Right renal cortex interstitium (tissue), 3 donors: ENCODE measurements at regions not wholly inside any gene's neighbourhood (a gene's known extent, or its start where the extent isn't known, plus 50 kb on each side); places are given as distances from the start of the nearest gene placed in this dataset.
A peak's percentile ranks its signal among the peaks of the same experiment; 100 is the strongest.
"Not testable (repeated sequence)": the region's sequence is repeated elsewhere in the genome, so short reads cannot be mapped to it uniquely, and the experiment has no call there.

Source experiments
- DNase-seq, 3 donors: peaks; one replicate each; pipeline ENCODE4 v3.0.0-alpha.2; 2013; ENCODE audit warnings: low read depth in 3 of 3, low spot score in 2 of 3

DNA sequence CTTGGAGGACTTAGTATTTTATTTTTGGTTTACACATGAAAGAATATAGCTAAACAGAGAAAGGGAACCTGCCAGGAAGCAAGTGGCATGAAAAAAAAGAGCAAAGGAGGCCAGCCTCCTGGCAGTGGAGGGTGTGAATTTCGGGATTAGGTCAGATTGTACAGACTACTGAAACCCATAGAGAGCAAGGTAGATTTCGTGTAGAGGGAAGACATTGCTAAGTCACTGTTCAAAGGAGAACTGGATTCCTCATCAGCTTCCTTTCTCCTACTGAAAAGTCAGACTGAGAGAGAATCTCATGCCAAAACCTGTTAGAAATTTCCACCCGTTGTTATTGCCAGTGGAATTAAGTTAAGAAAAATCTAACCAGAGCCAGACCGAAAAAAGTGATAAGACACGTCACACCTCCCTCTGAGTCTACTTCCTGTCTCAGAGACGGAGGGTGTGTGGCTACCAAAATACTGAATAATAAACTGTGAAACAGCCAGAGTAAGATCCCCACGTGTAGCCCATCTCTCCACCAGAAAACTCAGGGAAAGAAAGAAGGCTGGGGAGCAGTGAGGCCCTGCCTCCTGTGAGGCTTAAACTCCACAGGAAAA lies 118.8 kb downstream of the SKIDA1 start:
- no peak for DNase-seq

DNA sequence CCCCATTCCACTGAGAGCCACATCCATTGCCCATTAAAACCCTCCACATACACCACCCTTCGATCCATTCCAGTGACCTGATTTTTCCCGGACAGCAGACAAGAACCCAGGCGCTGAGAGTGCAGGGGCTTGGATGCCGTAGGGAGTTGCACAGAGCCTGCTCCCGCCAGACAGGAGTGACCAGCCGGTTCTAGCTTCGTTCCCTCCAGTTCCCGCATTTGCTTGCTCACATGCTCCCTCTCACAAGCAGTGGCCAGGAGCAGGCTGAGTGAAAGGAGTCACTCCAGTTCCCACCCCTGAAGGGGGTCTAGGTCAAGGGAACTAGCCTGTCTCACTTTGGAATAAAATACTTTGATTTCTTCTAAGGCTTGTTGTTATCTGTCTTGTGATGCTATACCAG lies 119.5 kb downstream of the SKIDA1 start:
- DNase-seq = no peak

DNA sequence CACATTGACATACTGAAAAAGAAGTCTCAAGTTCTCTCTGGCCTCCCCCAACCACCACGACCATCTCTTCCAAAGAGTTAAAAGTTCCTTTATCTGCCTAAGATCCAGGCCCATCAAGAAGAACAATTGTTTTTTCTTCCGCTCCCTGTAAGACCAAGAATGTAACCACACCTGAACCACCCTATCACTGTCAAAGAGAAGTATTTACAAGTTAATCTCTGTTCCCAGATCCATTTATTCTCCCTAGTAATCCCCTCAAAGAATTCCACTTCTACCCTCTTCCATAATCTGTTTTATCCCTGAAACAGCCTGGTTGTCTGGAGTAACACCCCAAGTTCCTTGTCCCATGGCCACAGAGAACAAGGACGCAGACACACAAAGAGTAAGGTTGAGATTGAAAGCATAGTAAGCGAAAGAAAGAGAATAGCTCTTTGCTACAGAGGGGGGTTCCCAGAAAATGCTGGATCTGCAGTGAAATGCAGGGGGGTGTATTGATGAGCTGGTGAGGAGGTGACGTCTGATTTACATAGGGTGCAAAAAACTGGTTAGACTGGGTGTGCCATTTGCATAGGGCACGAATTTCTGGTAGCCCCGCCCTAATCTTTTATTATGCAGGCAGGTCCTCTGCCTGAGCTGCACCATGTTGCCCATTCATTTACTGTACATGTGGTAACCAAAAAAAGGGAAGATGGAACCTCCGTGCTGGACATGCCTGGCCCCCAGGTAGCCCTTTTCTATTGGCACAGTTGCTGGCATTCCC lies 122.0 kb downstream of the SKIDA1 start:
- no peak for DNase-seq

- DNase-seq = no peak
Observed at GRCh38 chr10:21402606-21403083, 122.8 kb downstream of the SKIDA1 start.

DNA sequence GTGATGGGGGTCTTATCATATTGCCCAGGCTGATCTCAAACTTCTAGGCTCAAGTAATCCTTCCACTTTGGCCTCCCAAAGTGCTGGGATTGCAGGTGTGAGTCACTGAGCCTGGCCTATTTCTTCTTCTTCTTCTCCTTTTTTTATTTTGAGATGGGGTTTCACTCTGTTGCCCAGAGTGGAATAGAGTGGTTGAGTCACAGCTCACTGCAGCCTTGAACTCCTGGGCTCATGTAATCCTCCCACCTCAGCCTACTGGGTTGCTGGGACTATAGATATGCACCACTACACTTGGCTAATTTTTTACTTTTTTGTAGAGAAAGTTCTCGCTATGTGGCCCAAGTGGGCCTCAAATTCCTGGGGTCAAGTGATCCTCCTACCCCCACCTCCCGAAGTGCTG lies 124.3 kb downstream of the SKIDA1 start:
- DNase-seq = no peak

GRCh38 chr10:21399392-21400035 lies 126.0 kb downstream of the SKIDA1 start:
- peak in 1 of 3 donors; percentile 62 for DNase-seq

GRCh38 chr10:21398563-21399231 lies 126.8 kb downstream of the SKIDA1 start:
- DNase-seq = no peak

DNA sequence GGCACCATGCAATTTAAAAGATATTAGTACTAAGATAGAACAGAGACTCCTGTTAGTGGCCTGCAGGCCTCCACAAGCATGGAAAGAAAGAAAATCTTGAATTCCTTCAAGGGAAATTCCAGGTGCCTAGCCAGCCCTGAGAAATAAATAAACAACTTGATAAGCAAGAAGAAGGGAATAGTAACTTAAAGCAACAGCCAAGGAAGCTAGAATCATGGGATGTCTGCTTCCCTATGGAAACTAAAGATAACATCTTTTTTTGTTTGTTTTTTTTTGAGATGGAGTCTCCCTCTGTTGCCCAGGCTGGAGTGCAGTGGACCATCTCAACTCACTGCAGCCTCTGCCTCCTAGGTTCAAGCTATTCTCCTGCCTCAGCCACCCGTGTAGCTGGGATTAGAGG lies 128.6 kb downstream of the SKIDA1 start:
- DNase-seq = no peak

DNA sequence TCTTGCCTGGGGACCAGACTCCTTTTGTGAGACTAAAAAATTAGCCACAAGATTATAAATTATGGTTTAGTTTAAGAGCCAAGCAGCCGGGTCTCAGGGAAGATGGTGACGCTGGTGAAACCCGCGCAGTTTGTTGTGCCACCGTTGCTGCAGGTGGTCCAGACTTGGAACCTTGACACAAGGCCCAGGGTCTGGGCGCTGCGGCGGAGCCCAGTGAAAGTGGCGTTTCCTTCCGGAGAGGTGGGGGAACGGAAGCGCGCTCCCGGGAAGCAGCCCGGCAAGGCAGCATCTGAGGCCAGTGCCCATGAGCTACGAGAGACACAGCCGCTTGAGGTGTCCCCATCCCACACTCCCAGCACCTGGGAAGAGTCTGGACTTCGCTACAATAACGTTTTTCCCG lies 131.6 kb downstream of the SKIDA1 start:
- no peak for DNase-seq

DNA sequence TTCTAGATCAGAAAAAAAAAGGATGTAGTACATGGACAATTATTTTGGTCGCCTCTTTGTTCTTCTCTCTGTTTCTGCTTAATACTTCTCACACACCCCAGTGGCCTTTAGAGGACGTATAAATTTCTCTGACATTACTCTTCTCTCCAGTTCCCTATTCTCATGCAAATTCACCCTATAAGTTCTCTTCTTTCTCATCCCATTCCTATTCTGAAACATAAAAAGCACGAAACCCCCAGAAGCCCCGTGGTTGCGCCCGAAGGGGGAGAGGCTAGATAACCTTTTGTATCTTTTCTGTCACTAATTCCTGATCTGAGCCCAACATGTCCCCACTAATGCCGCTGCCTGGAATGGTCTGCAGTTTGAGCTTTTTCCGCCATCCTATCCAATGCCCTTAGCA lies 136.9 kb downstream of the SKIDA1 start:
- DNase-seq = no peak

GRCh38 chr10:21387868-21388267 lies 137.6 kb downstream of the SKIDA1 start:
- DNase-seq = no peak

DNA sequence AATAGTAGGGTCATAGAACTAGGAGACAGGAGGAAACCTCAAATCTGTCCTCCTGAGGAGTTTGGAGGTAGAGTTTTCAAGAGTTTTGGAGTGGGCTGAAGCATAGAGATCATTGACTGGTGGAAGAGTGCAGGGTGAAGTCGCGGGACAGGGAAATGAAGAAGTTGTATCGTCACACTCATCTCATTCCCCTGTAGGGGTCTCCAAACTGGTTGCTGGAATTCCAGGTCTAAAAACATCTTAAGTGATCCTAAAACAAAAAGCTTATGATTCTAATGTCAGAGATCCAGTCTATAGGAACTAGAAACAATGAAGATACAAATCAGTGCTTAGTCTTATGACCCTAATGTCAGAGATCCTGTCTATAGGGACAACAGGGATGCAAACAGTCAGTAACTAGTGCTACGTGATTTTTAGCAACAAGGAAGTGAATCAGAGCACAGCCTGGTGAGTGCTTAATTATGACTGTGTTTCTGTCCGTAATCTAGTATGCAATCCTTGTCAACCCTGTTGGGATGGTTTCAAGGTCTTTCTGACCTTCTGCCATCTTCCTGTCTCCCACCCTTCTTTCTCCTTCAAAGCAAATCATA lies 139.4 kb downstream of the SKIDA1 start:
- no peak for DNase-seq

- DNase-seq = no peak
Observed at GRCh38 chr10:21385536-21385935, 139.9 kb downstream of the SKIDA1 start.

GRCh38 chr10:21379143-21379542 lies 146.3 kb downstream of the SKIDA1 start:
- no peak for DNase-seq

- not testable (repeated sequence) for DNase-seq
Observed at GRCh38 chr10:21375274-21375673, 150.2 kb downstream of the SKIDA1 start.

DNA sequence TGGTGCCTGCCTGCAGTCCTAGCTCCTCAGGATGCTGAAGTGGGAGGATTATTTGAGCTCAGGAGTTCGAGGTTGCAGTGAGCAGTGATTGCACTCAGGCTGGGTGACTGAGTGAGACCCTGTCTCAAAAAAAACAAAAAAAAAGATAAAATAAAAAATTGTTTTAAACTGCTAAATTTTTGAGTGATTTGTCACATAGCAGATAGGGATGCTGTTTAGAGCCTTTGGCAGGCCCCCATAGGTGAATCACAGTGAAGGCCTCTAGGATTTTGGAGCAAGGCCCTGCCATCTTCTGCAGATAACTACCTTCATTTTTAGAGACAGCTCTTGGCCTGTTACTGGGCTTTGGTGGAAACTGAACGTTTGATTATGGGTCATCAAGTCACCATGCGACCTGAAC lies 151.6 kb downstream of the SKIDA1 start:
- DNase-seq = not testable (repeated sequence)

GRCh38 chr10:21372651-21373410 lies 152.7 kb downstream of the SKIDA1 start:
- DNase-seq = no peak

GRCh38 chr10:21369697-21370096 lies 155.8 kb downstream of the SKIDA1 start:
- DNase-seq = no peak

- no peak for DNase-seq
Observed at GRCh38 chr10:21368728-21369425, 156.6 kb downstream of the SKIDA1 start.
